Fibroblast of mammary gland (primary cell): ENCODE measurements at regions not wholly inside any gene's neighbourhood (a gene's known extent, or its start where the extent isn't known, plus 50 kb on each side); places are given as distances from the start of the nearest gene placed in this dataset.

Experiments used
- DNase-seq: peaks from one replicate; pipeline ENCODE4 v3.0.0-alpha.2; 2010; ENCODE audit warnings: low read depth
- H3K4me3 ChIP-seq: 2 replicates; pipeline ENCODE4 v1.5.1; 2011; ENCODE audit warnings: low read depth, mild to moderate bottlenecking, low read length, moderate library complexity; ENCODE audit not compliant: control insufficient read depth
- TF ChIP-seq, protein P1 (sequence below): conservative IDR thresholded peaks from 2 replicates; pipeline ENCODE4 v1.5.1; 2011; ENCODE audit warnings: low read depth, low read length, inconsistent platforms; ENCODE audit not compliant: control insufficient read depth, insufficient read depth

DNA sequence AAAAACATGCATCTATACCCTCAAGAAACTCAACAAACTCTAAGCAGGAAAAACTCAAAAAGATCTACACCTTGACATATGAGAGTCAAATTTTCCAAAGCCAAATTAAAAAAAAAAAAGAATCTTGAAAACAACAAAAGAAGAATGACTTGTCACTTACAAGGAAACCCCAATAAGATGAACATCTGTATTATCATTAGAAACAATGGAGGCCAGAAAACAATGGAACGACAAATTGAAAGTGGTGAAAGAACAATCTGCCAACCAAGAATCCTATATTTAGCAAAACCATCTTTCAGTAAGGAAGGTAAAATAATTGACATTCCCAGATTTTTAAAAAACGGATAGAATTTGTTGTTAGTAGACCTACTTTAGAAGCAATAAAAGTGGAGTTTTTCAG lies 516.8 kb downstream of the ACTR3B start:
- TF ChIP-seq, protein P1, sequence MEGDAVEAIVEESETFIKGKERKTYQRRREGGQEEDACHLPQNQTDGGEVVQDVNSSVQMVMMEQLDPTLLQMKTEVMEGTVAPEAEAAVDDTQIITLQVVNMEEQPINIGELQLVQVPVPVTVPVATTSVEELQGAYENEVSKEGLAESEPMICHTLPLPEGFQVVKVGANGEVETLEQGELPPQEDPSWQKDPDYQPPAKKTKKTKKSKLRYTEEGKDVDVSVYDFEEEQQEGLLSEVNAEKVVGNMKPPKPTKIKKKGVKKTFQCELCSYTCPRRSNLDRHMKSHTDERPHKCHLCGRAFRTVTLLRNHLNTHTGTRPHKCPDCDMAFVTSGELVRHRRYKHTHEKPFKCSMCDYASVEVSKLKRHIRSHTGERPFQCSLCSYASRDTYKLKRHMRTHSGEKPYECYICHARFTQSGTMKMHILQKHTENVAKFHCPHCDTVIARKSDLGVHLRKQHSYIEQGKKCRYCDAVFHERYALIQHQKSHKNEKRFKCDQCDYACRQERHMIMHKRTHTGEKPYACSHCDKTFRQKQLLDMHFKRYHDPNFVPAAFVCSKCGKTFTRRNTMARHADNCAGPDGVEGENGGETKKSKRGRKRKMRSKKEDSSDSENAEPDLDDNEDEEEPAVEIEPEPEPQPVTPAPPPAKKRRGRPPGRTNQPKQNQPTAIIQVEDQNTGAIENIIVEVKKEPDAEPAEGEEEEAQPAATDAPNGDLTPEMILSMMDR = no peak
- DNase-seq = no peak
- H3K4me3 ChIP-seq = no peak overlapping the region

DNA sequence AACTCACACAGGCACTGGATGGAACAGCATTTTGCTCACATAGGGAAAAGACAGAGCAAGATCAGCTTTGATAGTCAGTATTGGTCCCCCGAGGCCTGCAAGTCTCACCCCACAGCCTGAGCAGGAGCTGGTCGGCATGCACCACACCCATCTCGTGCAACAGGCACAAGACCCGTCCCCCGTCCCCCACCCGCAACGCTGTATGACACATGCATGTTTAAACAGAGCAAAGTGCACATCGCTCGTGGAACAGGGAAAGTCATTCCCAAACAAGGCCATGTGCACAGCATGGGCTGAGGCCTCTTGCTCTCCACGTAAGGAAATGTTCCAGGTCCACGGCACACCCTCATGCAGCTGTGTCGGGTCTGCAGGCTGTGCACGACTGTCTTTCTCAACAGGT lies 527.2 kb downstream of the ACTR3B start:
- H3K4me3 ChIP-seq = no peak overlapping the region
- TF ChIP-seq, protein P1 = no peak
- no peak for DNase-seq

DNA sequence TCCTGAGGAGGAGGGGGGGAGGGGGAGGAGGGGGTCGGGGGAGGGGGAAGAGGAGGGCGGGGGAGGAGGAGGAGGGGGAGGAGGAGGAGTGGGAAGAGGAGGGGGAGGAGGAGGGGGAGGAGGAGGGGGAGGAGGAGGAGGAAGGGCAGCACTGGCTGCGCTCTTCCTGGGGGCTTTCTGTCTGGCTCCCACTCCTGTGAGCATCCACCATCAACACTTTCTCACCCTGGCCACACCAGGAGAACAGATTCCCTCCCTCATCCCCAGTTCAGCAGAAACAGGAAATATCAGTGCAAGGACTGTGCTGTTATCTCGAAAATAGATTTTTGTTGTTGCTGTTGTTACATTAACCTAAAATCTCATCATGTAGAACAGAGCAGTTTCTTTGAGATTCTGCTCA lies 530.5 kb downstream of the ACTR3B start:
- H3K4me3 ChIP-seq = no peak overlapping the region
- DNase-seq = no peak
- TF ChIP-seq, protein P1 = no peak

DNA sequence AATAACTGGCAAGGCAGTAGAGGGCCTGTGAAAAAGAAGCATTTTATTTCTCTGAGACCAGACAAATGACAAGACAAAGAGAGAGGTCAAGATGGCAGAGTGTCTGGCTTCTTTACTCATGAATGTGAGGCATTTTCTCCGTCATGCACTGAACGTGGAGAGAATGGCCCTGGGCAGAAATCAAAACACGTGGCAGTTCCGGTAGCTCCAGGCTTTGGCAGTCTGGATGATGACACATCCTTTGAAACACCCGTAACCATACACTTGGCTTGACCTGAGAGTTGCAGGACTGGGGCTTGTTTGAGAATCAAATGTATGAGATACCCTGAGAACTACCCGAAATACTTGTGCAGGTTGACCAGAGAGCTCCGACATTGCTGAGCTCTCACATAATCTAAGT lies 537.6 kb downstream of the ACTR3B start:
- no peak overlapping the region for H3K4me3 ChIP-seq
- TF ChIP-seq, protein P1 = no peak
- no peak for DNase-seq

DNA sequence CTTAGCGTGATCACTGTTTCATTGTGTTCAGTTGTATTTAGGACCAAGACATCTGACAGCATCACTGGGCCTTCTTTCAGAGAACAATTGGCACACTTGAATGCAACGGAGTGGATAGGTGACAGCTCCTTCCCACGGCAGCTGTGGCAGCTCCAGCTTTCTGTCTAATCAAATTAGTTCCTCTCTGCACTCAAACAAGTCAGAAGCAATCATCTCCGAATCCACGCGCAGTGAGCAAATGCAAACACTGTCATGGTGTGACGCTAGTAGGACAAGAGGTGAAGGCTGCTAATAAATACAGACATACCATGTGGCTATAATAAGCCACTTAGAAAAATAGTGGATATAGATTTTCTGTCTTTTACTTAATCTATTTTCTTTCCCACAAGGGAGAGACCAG lies 542.4 kb downstream of the ACTR3B start:
- DNase-seq = no peak
- no peak overlapping the region for H3K4me3 ChIP-seq
- TF ChIP-seq, protein P1 = no peak

DNA sequence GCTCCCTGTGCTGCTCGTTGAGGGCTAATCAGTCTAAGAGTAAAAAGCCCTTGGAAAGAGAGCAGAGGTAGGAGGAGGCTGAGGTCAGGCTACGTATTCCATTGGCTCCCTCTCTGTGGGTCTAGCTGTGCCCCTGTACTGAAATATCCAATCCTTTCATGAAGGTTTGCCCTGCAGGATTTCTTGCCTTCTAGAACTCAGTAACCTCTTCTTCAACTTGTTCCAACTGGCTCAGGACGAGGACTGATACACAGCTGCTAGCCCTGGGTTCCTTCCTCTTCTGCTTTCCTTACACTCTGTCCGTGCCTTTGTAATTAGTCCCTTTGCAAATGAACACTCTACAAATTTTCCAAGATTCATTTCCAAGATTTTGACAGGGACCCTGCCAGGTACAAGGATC lies 560.5 kb downstream of the ACTR3B start:
- TF ChIP-seq, protein P1 = no peak
- DNase-seq = no peak
- no peak overlapping the region for H3K4me3 ChIP-seq

DNA sequence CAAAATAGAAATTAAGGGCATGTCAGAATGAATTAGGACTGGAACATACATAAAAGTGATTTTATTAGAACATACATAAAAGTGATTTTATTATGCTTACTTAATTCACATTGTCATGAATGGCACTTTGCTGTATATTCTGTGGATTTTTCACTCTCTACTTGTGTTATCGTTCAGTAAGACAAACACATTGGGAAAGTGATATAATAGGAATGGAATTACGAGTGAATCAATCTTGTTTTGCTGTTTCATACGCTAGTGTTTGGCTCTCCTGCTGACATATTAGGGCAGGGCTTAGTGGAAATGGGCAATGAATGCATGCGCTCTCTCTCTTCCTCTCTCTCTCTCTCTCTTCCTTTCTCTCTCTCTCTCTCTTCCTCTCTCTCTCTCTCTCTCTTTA lies 561.1 kb downstream of the ACTR3B start:
- DNase-seq = no peak
- no peak overlapping the region for H3K4me3 ChIP-seq
- TF ChIP-seq, protein P1 = no peak
